HL-60 (cell line): ENCODE measurements at regions not wholly inside any gene's neighbourhood (a gene's known extent, or its start where the extent isn't known, plus 50 kb on each side); places are given as distances from the start of the nearest gene placed in this dataset.

Experiments
- DNase-seq, 2 experiments: peaks; one replicate each; pipeline ENCODE4 v3.0.0-alpha.2; 2010 to 2020; ENCODE audit warnings: low read depth in 1 of 2, low spot score in 1 of 2
- H3K27ac ChIP-seq: fragments of 250-450 bp; sonication (Bioruptor Pico); replicated peaks from 2 replicates; pipeline ENCODE4 v1.5.1; 2020; ENCODE audit warnings: mild to moderate bottlenecking, moderate library complexity
- H3K27me3 ChIP-seq: fragments of 250-450 bp; sonication (Bioruptor Pico); 2 replicates; pipeline ENCODE4 v1.5.1; 2021; ENCODE audit warnings: mild to moderate bottlenecking, moderate library complexity; ENCODE audit not compliant: insufficient read depth, poor library complexity, severe bottlenecking
- H3K4me3 ChIP-seq: replicated peaks from 2 replicates; pipeline ENCODE4 v1.5.1; 2011; ENCODE audit warnings: mild to moderate bottlenecking, control low read depth, low read length; ENCODE audit not compliant: insufficient read depth
- CTCF ChIP-seq: IDR thresholded peaks from one replicate; pipeline ENCODE4 v1.5.1; 2011; ENCODE audit warnings: low read length, control low read depth, inconsistent platforms; ENCODE audit not compliant: insufficient read depth
- GABPA ChIP-seq: IDR thresholded peaks from 2 replicates; pipeline ENCODE4 v1.6.1; 2012; ENCODE audit warnings: low read depth
- POLR2AphosphoS5 ChIP-seq: IDR thresholded peaks from 2 replicates; pipeline ENCODE4 v1.6.1; 2012; ENCODE audit warnings: low read depth
- SPI1 ChIP-seq: IDR thresholded peaks from 2 replicates; pipeline ENCODE4 v1.6.1; 2012; ENCODE audit warnings: low read depth, mild to moderate bottlenecking, borderline replicate concordance
- TF ChIP-seq, protein P1 (sequence below): IDR thresholded peaks from 2 replicates; pipeline ENCODE4 v1.6.1; 2012; ENCODE audit warnings: low read depth; ENCODE audit not compliant: insufficient replicate concordance

DNA sequence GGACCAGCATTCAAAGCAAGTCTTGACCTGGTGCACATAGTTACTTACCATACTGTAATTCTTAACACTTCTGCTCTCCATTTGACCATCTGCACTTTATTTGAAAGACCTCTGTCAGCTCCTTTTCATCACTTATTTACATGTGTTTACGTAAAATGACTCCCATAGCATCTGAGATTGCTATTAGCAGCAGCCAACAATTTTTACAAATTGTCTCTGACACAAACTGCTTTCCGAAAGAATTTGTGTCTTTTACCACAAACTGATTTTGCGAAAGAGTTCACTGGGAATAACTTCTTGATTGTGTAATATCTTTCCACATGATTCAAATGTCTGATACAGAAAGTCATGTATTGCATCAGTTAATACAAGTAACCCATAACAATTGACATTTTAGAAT is 144.1 kb upstream of the PEX5L start:
- peak; percentile 3 to 56 for DNase-seq
- no peak overlapping the region for H3K27ac ChIP-seq
- no peaks in the 10 kb centered on the region for H3K27me3 ChIP-seq
- TF ChIP-seq SPI1 (no peak), GABPA (no peak), CTCF (no peak), POLR2AphosphoS5 (no peak)
- TF ChIP-seq, protein P1, sequence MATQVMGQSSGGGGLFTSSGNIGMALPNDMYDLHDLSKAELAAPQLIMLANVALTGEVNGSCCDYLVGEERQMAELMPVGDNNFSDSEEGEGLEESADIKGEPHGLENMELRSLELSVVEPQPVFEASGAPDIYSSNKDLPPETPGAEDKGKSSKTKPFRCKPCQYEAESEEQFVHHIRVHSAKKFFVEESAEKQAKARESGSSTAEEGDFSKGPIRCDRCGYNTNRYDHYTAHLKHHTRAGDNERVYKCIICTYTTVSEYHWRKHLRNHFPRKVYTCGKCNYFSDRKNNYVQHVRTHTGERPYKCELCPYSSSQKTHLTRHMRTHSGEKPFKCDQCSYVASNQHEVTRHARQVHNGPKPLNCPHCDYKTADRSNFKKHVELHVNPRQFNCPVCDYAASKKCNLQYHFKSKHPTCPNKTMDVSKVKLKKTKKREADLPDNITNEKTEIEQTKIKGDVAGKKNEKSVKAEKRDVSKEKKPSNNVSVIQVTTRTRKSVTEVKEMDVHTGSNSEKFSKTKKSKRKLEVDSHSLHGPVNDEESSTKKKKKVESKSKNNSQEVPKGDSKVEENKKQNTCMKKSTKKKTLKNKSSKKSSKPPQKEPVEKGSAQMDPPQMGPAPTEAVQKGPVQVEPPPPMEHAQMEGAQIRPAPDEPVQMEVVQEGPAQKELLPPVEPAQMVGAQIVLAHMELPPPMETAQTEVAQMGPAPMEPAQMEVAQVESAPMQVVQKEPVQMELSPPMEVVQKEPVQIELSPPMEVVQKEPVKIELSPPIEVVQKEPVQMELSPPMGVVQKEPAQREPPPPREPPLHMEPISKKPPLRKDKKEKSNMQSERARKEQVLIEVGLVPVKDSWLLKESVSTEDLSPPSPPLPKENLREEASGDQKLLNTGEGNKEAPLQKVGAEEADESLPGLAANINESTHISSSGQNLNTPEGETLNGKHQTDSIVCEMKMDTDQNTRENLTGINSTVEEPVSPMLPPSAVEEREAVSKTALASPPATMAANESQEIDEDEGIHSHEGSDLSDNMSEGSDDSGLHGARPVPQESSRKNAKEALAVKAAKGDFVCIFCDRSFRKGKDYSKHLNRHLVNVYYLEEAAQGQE: no peak
- H3K4me3 ChIP-seq: no peak overlapping the region

GRCh38 chr3:180181387-180181786 is 144.7 kb upstream of the PEX5L start:
- no peak overlapping the region for H3K4me3 ChIP-seq
- no peak overlapping the region for H3K27ac ChIP-seq
- no peak for DNase-seq
- TF ChIP-seq SPI1: no peak
- TF ChIP-seq CTCF: no peak
- TF ChIP-seq GABPA: no peak
- no peak for TF ChIP-seq POLR2AphosphoS5
- TF ChIP-seq, protein P1: no peak
- H3K27me3 ChIP-seq: no peaks in the 10 kb centered on the region

- TF ChIP-seq POLR2AphosphoS5 (no peak), CTCF (no peak), GABPA (no peak), SPI1 (no peak)
- TF ChIP-seq, protein P1: no peak
- H3K27ac ChIP-seq: no peak overlapping the region
- DNase-seq: no peak
- H3K27me3 ChIP-seq: no peaks in the 10 kb centered on the region
- H3K4me3 ChIP-seq: no peak overlapping the region
These were observed 146.6 kb upstream of the PEX5L start for GRCh38 chr3:180183346-180183745.
